ENCODE measurements at regions not wholly inside any gene's neighbourhood (a gene's known extent, or its start where the extent isn't known, plus 50 kb on each side); places are given as distances from the start of the nearest gene placed in this dataset.

DNA sequence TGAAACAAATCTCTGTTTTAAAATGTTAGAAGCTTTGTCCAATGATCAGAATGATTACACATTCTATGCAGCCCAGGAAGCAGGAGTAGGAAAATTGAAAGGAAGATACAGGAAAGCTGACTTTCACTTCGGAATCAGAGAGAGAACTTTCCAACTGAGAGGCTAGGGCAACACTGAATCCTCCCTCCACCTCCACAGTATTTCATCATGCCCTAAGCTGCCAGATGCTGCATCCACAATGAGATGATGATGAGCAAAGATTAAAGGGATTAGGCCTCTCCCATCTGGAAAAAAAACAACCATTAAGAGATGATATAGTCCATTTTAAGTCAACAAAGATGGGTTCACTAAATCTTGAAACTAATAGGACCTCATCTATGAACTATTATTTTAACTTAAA is 215.6 kb downstream of the GPR37 start:
- TF ChIP-seq, protein P1, sequence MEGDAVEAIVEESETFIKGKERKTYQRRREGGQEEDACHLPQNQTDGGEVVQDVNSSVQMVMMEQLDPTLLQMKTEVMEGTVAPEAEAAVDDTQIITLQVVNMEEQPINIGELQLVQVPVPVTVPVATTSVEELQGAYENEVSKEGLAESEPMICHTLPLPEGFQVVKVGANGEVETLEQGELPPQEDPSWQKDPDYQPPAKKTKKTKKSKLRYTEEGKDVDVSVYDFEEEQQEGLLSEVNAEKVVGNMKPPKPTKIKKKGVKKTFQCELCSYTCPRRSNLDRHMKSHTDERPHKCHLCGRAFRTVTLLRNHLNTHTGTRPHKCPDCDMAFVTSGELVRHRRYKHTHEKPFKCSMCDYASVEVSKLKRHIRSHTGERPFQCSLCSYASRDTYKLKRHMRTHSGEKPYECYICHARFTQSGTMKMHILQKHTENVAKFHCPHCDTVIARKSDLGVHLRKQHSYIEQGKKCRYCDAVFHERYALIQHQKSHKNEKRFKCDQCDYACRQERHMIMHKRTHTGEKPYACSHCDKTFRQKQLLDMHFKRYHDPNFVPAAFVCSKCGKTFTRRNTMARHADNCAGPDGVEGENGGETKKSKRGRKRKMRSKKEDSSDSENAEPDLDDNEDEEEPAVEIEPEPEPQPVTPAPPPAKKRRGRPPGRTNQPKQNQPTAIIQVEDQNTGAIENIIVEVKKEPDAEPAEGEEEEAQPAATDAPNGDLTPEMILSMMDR (IDR thresholded peaks at IDR 0.05): no peak
- TF ChIP-seq POLR2AphosphoS5 (IDR thresholded peaks at IDR 0.05) (no peak), POLR2A (IDR thresholded peaks at IDR 0.05) (no peak), EP300 (IDR thresholded peaks at IDR 0.05) (no peak)

All from sigmoid colon (tissue), 4 donors.